ENCODE measurements at regions not wholly inside any gene's neighbourhood (a gene's known extent, or its start where the extent isn't known, plus 50 kb on each side); places are given as distances from the start of the nearest gene placed in this dataset.

DNA sequence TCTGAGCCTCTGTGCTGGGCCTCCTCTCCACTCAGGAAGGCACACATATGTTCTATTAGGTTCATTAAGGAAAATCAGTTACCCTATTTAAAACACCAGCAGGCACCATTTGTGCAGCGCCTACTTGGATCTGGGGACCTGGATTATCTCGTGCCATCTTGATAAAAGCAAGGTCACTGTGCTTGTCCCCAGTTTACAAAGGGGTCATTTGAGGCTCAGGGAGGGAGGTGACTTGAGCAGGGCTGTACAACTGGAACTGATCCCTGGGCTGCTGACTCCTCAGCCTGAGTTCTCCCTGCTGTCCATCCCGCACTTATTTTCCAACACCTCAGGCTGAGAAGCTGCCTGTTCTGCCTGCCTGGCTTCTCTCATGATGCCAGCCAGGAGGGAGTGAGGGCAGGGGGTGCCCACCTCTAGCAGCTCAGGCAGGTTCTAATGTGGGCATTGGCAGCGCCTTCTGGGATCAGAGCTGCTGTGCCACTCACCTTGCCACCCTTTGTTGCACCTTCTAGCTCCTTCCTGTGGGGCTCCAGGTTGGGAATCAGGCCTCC, 120.3 kb downstream of the GLI2 start:
- Histone ChIP-seq H3K9ac (ENCODE audit: insufficient read depth, low read depth, low read length) (no peak overlapping the region), H3K4me1 (ENCODE audit: insufficient read depth, low read length) (no peaks in the 10 kb centered on the region), H3K9me3 (ENCODE audit: low read length) (no peaks in the 10 kb centered on the region), H3K4me3 (replicated peaks in 1 of 3; ENCODE audit: insufficient read depth in 1 of 3, low read depth in 2 of 3, low read length in 3 of 3) (no peak overlapping the region), H3K79me2 (ENCODE audit: insufficient read depth, low read length) (no peaks in the 10 kb centered on the region), H3K27ac (ENCODE audit: extremely low read length, insufficient read depth, low read length) (no peak overlapping the region), H3K27me3 (ENCODE audit: control insufficient read depth in 1 of 2, insufficient read depth in 2 of 2, low read length in 2 of 2) (peaks cover 4 to 79% of the 10 kb centered on the region in 2 experiments; a peak in 4 of 5 replicates), H3K4me2 (ENCODE audit: low read depth, low read length) (no peak overlapping the region), H2AFZ (ENCODE audit: low read length) (no peak overlapping the region), H4K20me1 (ENCODE audit: insufficient read depth, low read length) (no peaks in the 10 kb centered on the region), H3K36me3 (replicated peaks in 1 of 2; ENCODE audit: control insufficient read depth in 1 of 2, insufficient read depth in 2 of 2, low read length in 2 of 2) (no peaks in the 10 kb centered on the region)
- FAIRE-seq (no peak), ATAC-seq (no peak), DNase-seq (ENCODE audit: low spot score) (no peak)
- in situ Hi-C loops (cut with HindIII; ENCODE audit: extremely low pct_ligation_motif_present, low pct_unique_long_range_greater_than_20kb) (no loop called here), intact Hi-C loops (cut with micrococcal nuclease; ENCODE audit: unreplicated experiment) (no loop called here)
- no TSS peak for BruUV-seq (replicated peaks)
- CTCF ChIA-PET (ENCODE audit: low intra/inter-chr PET ratio, low total read pairs) = no interaction called here
- TF ChIP-seq HNRNPLL (IDR thresholded peaks at IDR 0.05; ENCODE audit: low read depth, low read length, poor library complexity, severe bottlenecking) (no peak), JDP2 (CRISPR knock-in tag; IDR thresholded peaks at IDR 0.05; ENCODE audit: borderline replicate concordance) (no peak), ZFP37 (CRISPR knock-in tag; IDR thresholded peaks at IDR 0.05; ENCODE audit: borderline replicate concordance) (no peak), KDM3A (CRISPR knock-in tag; IDR thresholded peaks at IDR 0.05; ENCODE audit: low read depth) (no peak), BRD4 (CRISPR knock-in tag; IDR thresholded peaks at IDR 0.05) (no peak), ZNF589 (CRISPR knock-in tag; conservative IDR thresholded peaks at IDR 0.05) (no peak), ZNF547 (CRISPR knock-in tag; IDR thresholded peaks at IDR 0.05) (no peak), ZNF790 (CRISPR knock-in tag; IDR thresholded peaks at IDR 0.05; ENCODE audit: borderline replicate concordance) (no peak), ZNF263 (CRISPR knock-in tag; IDR thresholded peaks at IDR 0.05) (no peak), ZNF567 (CRISPR knock-in tag; IDR thresholded peaks at IDR 0.05; ENCODE audit: borderline replicate concordance) (no peak), SIX4 (CRISPR knock-in tag; IDR thresholded peaks at IDR 0.05) (no peak), DMAP1 (CRISPR knock-in tag; IDR thresholded peaks at IDR 0.05) (no peak)
- TF ChIP-seq, protein P1, sequence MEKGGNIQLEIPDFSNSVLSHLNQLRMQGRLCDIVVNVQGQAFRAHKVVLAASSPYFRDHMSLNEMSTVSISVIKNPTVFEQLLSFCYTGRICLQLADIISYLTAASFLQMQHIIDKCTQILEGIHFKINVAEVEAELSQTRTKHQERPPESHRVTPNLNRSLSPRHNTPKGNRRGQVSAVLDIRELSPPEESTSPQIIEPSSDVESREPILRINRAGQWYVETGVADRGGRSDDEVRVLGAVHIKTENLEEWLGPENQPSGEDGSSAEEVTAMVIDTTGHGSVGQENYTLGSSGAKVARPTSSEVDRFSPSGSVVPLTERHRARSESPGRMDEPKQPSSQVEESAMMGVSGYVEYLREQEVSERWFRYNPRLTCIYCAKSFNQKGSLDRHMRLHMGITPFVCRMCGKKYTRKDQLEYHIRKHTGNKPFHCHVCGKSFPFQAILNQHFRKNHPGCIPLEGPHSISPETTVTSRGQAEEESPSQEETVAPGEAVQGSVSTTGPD (CRISPR knock-in tag; IDR thresholded peaks at IDR 0.05) = no peak
- TF ChIP-seq, protein P2, sequence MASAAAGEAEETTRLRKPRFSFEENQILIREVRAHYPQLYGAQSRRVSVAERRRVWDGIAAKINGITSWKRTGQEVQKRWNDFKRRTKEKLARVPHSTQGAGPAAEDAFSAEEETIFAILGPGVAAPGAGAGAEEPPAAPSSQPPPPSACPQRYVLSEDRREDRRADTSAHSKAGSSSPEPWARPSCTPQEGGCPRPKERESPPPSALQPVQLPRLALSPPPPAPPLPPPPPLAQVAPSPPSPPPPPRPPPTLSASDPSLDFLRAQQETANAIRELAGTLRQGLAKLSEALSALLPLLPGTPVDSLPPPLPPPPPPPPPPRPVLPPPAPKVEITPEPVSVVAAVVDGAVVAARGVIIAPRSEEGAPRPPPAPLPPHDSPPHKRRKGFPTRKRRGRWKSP (CRISPR knock-in tag; IDR thresholded peaks at IDR 0.05) = no peak
- POLR2A ChIA-PET = no interaction called here
- 0% methylated on average over 2 of the region's 4 CpGs for WGBS (ENCODE audit: low lambda C conversion rate)

Data from HepG2 (cell line).